ENCODE measurements at regions not wholly inside any gene's neighbourhood (a gene's known extent, or its start where the extent isn't known, plus 50 kb on each side); places are given as distances from the start of the nearest gene placed in this dataset.
"Not testable (repeated sequence)": the region's sequence is repeated elsewhere in the genome, so short reads cannot be mapped to it uniquely, and the experiment has no call there.

- H3K4me1 Mint-ChIP-seq; ATAC-seq (replicated peaks); DNase-seq; H3K4me3 Mint-ChIP-seq; H3K36me3 Mint-ChIP-seq; H3K27me3 Mint-ChIP-seq; H3K27ac Mint-ChIP-seq; H3K9me3 Mint-ChIP-seq: not testable (repeated sequence)
These were observed 147.5 kb downstream of the FAM72C start for GRCh38 chr1:143824266-143824665.

GRCh38 chr1:143820058-143820457, 151.7 kb downstream of the FAM72C start:
- H3K36me3 Mint-ChIP-seq; H3K4me3 Mint-ChIP-seq; H3K4me1 Mint-ChIP-seq; H3K9me3 Mint-ChIP-seq; ATAC-seq (replicated peaks); DNase-seq; H3K27ac Mint-ChIP-seq; H3K27me3 Mint-ChIP-seq: not testable (repeated sequence)

GRCh38 chr1:143816369-143816768, 155.4 kb downstream of the FAM72C start:
- not testable (repeated sequence) for H3K9me3 Mint-ChIP-seq, H3K27ac Mint-ChIP-seq, DNase-seq, H3K36me3 Mint-ChIP-seq, H3K4me3 Mint-ChIP-seq, H3K27me3 Mint-ChIP-seq, H3K4me1 Mint-ChIP-seq
- ATAC-seq (replicated peaks), result peak in 1 of 2 donors; percentile 27

- not testable (repeated sequence) for H3K4me3 Mint-ChIP-seq; H3K9me3 Mint-ChIP-seq; DNase-seq; H3K36me3 Mint-ChIP-seq; H3K27ac Mint-ChIP-seq; H3K4me1 Mint-ChIP-seq; ATAC-seq (replicated peaks); H3K27me3 Mint-ChIP-seq
These were observed 166.4 kb downstream of the FAM72C start for GRCh38 chr1:143805374-143805773.

GRCh38 chr1:143804707-143805356, 167.0 kb downstream of the FAM72C start:
- not testable (repeated sequence) for H3K27ac Mint-ChIP-seq; H3K4me3 Mint-ChIP-seq; H3K36me3 Mint-ChIP-seq; H3K27me3 Mint-ChIP-seq; DNase-seq; H3K9me3 Mint-ChIP-seq; H3K4me1 Mint-ChIP-seq; ATAC-seq (replicated peaks)

GRCh38 chr1:143803927-143804411, 167.8 kb downstream of the FAM72C start:
- not testable (repeated sequence) for H3K4me1 Mint-ChIP-seq, H3K9me3 Mint-ChIP-seq, H3K36me3 Mint-ChIP-seq, H3K27me3 Mint-ChIP-seq
- peak overlapping the region in 1 of 2 donors; percentile 76 for H3K4me3 Mint-ChIP-seq
- DNase-seq, result peak; percentile 14
- H3K27ac Mint-ChIP-seq, result peak overlapping the region; percentile 95
- ATAC-seq (replicated peaks), result peak in 1 of 2 donors; percentile 62

GRCh38 chr1:143803095-143803494, 168.7 kb downstream of the FAM72C start:
- H3K4me3 Mint-ChIP-seq, H3K27ac Mint-ChIP-seq, H3K27me3 Mint-ChIP-seq, H3K9me3 Mint-ChIP-seq, DNase-seq, H3K4me1 Mint-ChIP-seq, H3K36me3 Mint-ChIP-seq: not testable (repeated sequence)
- peak in 1 of 2 donors; percentile 50 for ATAC-seq (replicated peaks)

- ATAC-seq (replicated peaks), result peak; percentile 77 to 80
- not testable (repeated sequence) for H3K27ac Mint-ChIP-seq, H3K9me3 Mint-ChIP-seq, H3K36me3 Mint-ChIP-seq, H3K4me3 Mint-ChIP-seq, H3K4me1 Mint-ChIP-seq, DNase-seq, H3K27me3 Mint-ChIP-seq
These were observed 172.1 kb downstream of the FAM72C start for GRCh38 chr1:143799568-143800187.

- not testable (repeated sequence) for H3K27me3 Mint-ChIP-seq; DNase-seq; H3K27ac Mint-ChIP-seq; H3K4me3 Mint-ChIP-seq; ATAC-seq (replicated peaks); H3K4me1 Mint-ChIP-seq; H3K36me3 Mint-ChIP-seq; H3K9me3 Mint-ChIP-seq
These were observed 175.4 kb downstream of the FAM72C start for GRCh38 chr1:143796369-143796768.

GRCh38 chr1:143792047-143792937, 179.5 kb downstream of the FAM72C start:
- H3K36me3 Mint-ChIP-seq, H3K27me3 Mint-ChIP-seq, DNase-seq, H3K27ac Mint-ChIP-seq, H3K4me1 Mint-ChIP-seq, H3K9me3 Mint-ChIP-seq, H3K4me3 Mint-ChIP-seq: not testable (repeated sequence)
- ATAC-seq (replicated peaks), result peak; percentile 38 to 76

GRCh38 chr1:143786381-143786780, 185.4 kb downstream of the FAM72C start:
- H3K27ac Mint-ChIP-seq; DNase-seq; H3K9me3 Mint-ChIP-seq; ATAC-seq (replicated peaks); H3K4me3 Mint-ChIP-seq; H3K27me3 Mint-ChIP-seq; H3K4me1 Mint-ChIP-seq; H3K36me3 Mint-ChIP-seq: not testable (repeated sequence)

- not testable (repeated sequence) for H3K4me1 Mint-ChIP-seq; H3K27ac Mint-ChIP-seq; ATAC-seq (replicated peaks); DNase-seq; H3K27me3 Mint-ChIP-seq; H3K36me3 Mint-ChIP-seq; H3K4me3 Mint-ChIP-seq; H3K9me3 Mint-ChIP-seq
These were observed 185.9 kb downstream of the FAM72C start for GRCh38 chr1:143785883-143786282.

- ATAC-seq (replicated peaks); H3K27me3 Mint-ChIP-seq; H3K36me3 Mint-ChIP-seq: not testable (repeated sequence)
These were observed 187.4 kb downstream of the FAM72C start for GRCh38 chr1:143784239-143784882.

GRCh38 chr1:143778178-143778577, 193.6 kb downstream of the FAM72C start:
- DNase-seq, H3K4me3 Mint-ChIP-seq, H3K9me3 Mint-ChIP-seq, H3K4me1 Mint-ChIP-seq, H3K27ac Mint-ChIP-seq, H3K36me3 Mint-ChIP-seq, H3K27me3 Mint-ChIP-seq: not testable (repeated sequence)
- peak; percentile 61 to 73 for ATAC-seq (replicated peaks)

More at GRCh38 chr1:143784239-143784882, 187.4 kb downstream of the FAM72C start:
- DNase-seq, H3K4me3 Mint-ChIP-seq, H3K27ac Mint-ChIP-seq, H3K9me3 Mint-ChIP-seq, H3K4me1 Mint-ChIP-seq: not testable (repeated sequence)

Data from stimulated activated naive B cell treated with anti-CD40 and anti-IgM and Interleukin-4, amounts not matched to agents 10 μg/mL and 1 μg/mL and 100 μg/mL, for 72 hours (primary cell).